ENCODE measurements at regions not wholly inside any gene's neighbourhood (a gene's known extent, or its start where the extent isn't known, plus 50 kb on each side); places are given as distances from the start of the nearest gene placed in this dataset.
"Not testable (repeated sequence)": the region's sequence is repeated elsewhere in the genome, so short reads cannot be mapped to it uniquely, and the experiment has no call there.

GRCh38 chr3:71994906-71995305 lies 210.0 kb upstream of the PROK2 start:
- H3K4me3 ChIP-seq (ENCODE audit: low read depth, low read length) = no peak overlapping the region

- H3K4me3 ChIP-seq (ENCODE audit: low read depth, low read length) = no peak overlapping the region
Observed at GRCh38 chr3:71994203-71994602, 209.3 kb upstream of the PROK2 start.

GRCh38 chr3:71991681-71992080 lies 206.7 kb upstream of the PROK2 start:
- H3K4me3 ChIP-seq (ENCODE audit: low read depth, low read length) = no peak overlapping the region

GRCh38 chr3:71991046-71991445 lies 206.1 kb upstream of the PROK2 start:
- no peak overlapping the region for H3K4me3 ChIP-seq (ENCODE audit: low read depth, low read length)

GRCh38 chr3:71990545-71990944 lies 205.6 kb upstream of the PROK2 start:
- H3K4me3 ChIP-seq (ENCODE audit: low read depth, low read length) = no peak overlapping the region

- no peak overlapping the region for H3K4me3 ChIP-seq (ENCODE audit: low read depth, low read length)
Observed at GRCh38 chr3:71989165-71989564, 204.2 kb upstream of the PROK2 start.

- no peak overlapping the region for H3K4me3 ChIP-seq (ENCODE audit: low read depth, low read length)
Observed at GRCh38 chr3:71987828-71988227, 202.9 kb upstream of the PROK2 start.

- H3K4me3 ChIP-seq (ENCODE audit: low read depth, low read length) = no peak overlapping the region
Observed at GRCh38 chr3:71987089-71987735, 202.3 kb upstream of the PROK2 start.

GRCh38 chr3:71986606-71987005 lies 201.7 kb upstream of the PROK2 start:
- no peak overlapping the region for H3K4me3 ChIP-seq (ENCODE audit: low read depth, low read length)

- H3K4me3 ChIP-seq (ENCODE audit: low read depth, low read length) = no peak overlapping the region
Observed at GRCh38 chr3:71984843-71985613, 200.1 kb upstream of the PROK2 start.

- H3K4me3 ChIP-seq (ENCODE audit: low read depth, low read length) = no peak overlapping the region
Observed at GRCh38 chr3:71983694-71984093, 198.7 kb upstream of the PROK2 start.

- H3K4me3 ChIP-seq (ENCODE audit: low read depth, low read length) = not testable (repeated sequence)
Observed at GRCh38 chr3:71982506-71983258, 197.7 kb upstream of the PROK2 start.

GRCh38 chr3:71979175-71979574 lies 194.2 kb upstream of the PROK2 start:
- no peak overlapping the region for H3K4me3 ChIP-seq (ENCODE audit: low read depth, low read length)

- no peak overlapping the region for H3K4me3 ChIP-seq (ENCODE audit: low read depth, low read length)
Observed at GRCh38 chr3:71978150-71978721, 193.3 kb upstream of the PROK2 start.

GRCh38 chr3:71977525-71977924 lies 192.6 kb upstream of the PROK2 start:
- no peak overlapping the region for H3K4me3 ChIP-seq (ENCODE audit: low read depth, low read length)

- no peak overlapping the region for H3K4me3 ChIP-seq (ENCODE audit: low read depth, low read length)
Observed at GRCh38 chr3:71975573-71975972, 190.6 kb upstream of the PROK2 start.

GRCh38 chr3:71974786-71975185 lies 189.8 kb upstream of the PROK2 start:
- no peak overlapping the region for H3K4me3 ChIP-seq (ENCODE audit: low read depth, low read length)

GRCh38 chr3:71973274-71974030 lies 188.5 kb upstream of the PROK2 start:
- H3K4me3 ChIP-seq (ENCODE audit: low read depth, low read length) = no peak overlapping the region

- H3K4me3 ChIP-seq (ENCODE audit: low read depth, low read length) = no peak overlapping the region
Observed at GRCh38 chr3:71972031-71972430, 187.1 kb upstream of the PROK2 start.

- H3K4me3 ChIP-seq (ENCODE audit: low read depth, low read length) = no peak overlapping the region
Observed at GRCh38 chr3:71968544-71968943, 183.6 kb upstream of the PROK2 start.

- no peak overlapping the region for H3K4me3 ChIP-seq (ENCODE audit: low read depth, low read length)
Observed at GRCh38 chr3:71966185-71966584, 181.2 kb upstream of the PROK2 start.

All from iPS-11a (cell line).